Stimulated activated CD4-positive, alpha-beta T cell treated with anti-CD3 and anti-CD28 coated beads, Interleukin-15, amount 100 ng/mL, for 24 hours (primary cell): ENCODE measurements at regions not wholly inside any gene's neighbourhood (a gene's known extent, or its start where the extent isn't known, plus 50 kb on each side); places are given as distances from the start of the nearest gene placed in this dataset.
"Not testable (repeated sequence)": the region's sequence is repeated elsewhere in the genome, so short reads cannot be mapped to it uniquely, and the experiment has no call there.

ENCODE experiments used
- DNase-seq: peaks from one replicate; pipeline ENCODE4 v3.0.0-alpha.2; 2020

- no peak for DNase-seq
These were observed 386.0 kb downstream of the RPS24 start for GRCh38 chr10:78419481-78420265.

DNA sequence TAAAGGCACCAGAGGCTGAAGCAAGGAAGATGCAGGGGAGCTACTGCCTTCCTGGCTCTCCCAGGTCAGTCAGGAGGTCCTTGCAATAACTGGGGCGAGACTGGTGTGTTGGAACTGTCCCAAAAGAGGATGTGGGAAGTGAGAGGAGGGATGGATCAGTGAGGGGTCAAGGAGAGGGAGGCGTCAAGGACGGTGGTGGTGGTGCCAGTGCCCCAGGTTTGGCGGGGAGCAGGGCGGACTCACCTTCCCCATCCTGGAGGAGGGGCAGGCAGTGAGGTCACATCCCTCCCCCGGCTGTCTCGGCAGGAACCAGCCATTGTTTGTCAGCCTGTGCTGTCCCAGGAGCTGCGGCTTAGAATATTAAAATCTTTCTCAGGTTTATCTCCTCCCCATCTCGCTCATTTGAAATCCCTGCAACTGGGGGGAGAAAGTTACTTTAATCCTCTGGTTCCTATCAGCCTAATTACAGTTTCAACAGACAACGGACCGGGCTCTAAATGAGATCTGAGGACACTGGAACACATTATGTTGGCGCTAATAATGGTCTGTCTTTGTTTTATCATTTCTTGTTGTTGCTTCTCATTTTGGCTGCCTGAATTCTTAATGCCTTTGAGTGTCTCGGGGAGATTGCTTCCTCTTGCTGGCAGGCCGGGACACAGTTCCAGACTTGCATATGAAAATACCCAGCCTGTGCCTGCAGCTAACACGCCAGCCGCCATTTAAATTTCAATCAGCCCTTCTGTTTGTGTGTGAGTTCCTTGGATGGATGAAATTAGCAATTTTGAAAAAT, 387.5 kb downstream of the RPS24 start:
- no peak for DNase-seq

- not testable (repeated sequence) for DNase-seq
These were observed 390.4 kb downstream of the RPS24 start for GRCh38 chr10:78424050-78424449.

DNA sequence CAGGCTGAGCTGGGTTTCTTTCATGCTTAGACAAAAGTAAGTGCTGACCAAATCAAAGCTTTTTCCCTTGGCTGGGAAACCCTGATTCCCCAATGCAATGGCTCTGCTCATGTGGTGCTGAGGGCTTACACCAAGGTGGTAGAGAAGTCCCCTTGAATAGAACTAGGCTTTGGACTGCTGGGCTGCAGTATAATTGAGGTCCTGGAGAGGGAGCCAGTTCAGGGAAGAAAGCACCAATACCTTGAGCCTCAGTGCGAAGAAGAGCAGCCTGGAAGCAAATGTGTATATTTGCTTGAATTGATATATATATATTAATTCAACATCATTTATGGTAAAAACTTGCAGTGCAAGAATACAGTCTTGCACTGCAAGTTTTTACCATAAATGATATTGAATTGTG, 391.1 kb downstream of the RPS24 start:
- DNase-seq, result no peak

- no peak for DNase-seq
These were observed 392.5 kb downstream of the RPS24 start for GRCh38 chr10:78426181-78426580.

DNA sequence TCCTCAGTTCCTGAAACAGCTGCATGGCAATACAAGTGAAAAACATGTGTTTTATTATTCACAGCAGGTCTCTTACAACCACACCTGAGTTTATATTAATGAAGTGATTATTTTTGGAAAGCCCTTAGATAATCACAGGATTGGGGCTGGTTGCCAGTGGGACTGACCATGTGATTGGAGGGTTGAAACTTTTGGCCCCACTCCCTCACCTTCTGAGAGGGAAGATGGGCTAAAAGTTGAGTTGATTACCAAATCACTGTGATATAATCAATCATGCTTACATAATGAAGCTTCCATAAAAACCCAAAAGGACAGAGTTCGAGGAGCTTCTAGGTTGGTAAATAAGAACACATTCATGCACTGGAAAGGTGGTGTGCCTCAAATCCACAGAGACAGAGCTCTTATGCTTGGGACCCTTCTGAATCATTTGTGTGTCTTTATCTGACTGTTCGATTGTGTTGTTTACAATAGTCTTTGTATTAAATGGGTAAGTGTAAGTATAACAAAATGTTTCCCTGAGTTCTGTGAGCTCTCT, 393.9 kb downstream of the RPS24 start:
- DNase-seq, result no peak

DNA sequence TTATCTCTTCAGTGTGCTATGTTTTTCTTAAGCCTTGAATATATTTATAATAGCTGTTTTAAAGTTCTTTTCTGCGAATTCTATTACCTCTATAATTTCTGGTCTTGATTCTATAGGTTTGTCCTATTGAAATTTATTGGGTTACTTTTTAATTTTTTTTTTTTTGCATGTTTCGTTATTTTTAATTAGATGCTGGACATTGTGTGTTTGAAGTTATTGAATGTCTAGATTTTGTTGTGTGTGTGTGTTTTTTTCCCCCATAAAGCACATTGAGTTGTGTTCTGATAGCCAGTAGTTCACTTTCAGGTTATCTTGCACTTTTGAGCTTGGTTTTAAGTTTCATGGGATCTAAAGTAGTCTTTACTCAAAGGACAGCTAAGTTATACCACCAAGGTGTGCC, 394.9 kb downstream of the RPS24 start:
- DNase-seq, result no peak

DNA sequence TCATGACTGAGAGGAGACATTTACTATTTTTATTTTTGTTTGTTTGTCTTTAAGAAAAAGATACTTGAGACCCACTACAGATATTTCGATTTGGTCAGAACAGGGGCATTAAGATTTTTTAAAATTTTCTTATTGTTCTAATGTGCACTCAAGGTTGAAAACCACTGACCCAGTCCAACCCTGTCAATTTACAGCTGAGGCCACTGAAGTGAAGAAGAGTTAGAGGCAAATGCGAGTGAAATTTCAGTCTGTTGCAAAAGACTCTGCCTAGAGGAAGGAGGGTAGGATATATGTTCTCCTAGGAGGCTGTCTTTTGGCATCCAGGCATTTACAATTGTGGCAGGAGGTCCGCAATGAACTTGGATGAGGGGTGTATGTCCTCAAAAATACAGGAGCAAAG, 396.3 kb downstream of the RPS24 start:
- no peak for DNase-seq

DNA sequence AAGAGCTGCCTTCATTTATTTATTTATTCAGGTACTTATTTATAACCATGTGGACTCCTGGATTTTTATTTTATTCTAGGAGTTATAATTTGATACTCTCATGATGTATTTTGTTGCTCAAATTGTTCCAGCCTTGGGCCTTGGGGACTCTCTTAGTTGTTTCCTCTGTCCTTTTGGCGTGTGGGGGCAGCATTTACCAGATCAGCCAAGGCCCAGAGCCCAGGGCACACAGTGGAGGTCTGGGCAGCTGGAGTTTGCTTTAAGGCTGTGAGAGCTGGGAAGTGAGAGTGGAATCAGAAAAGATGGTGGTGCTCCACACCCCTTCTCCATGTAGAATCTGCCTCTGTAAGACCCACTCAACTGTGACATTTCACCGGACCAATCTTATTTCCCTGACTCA, 398.9 kb downstream of the RPS24 start:
- DNase-seq, result no peak

GRCh38 chr10:78433076-78433595, 399.5 kb downstream of the RPS24 start:
- DNase-seq, result no peak

DNA sequence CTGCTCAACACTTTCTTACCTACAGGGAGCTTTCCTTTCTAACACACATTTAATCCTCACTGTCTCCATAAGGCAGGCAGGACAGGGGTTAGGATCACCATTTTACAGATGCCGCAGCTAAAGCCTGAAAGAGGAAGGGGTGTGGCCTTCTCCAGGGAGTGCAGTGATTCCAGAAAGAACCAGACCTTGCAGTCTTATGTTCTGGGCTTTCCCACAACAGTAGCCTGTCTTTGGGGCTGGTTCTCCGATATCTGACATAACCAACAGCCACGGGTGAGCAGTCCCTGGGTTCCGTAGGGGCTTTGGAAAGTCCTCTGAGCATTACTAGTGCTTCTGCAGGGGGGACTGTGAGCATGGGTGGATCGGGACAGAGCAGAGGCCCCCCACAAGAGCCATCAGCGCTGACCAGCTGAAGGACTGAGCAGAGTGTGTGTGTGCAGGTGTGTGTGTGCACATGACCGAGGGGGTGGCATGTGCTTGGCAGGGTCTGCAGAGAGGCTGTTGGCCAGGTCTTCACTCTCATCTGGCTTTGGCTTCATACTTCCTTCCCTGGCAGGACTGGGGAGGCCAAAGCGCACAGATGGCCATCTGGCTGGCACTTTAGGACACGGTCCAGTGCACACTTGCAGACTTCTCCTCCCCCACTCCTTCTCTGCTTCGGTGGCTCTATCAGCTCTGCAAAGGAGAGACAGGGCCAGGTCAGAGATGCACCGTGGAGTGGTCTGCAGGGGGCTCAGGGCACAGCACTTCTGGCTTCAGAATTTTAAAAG, 400.3 kb downstream of the RPS24 start:
- no peak for DNase-seq

- DNase-seq, result no peak
These were observed 401.2 kb downstream of the RPS24 start for GRCh38 chr10:78434886-78435285.

DNA sequence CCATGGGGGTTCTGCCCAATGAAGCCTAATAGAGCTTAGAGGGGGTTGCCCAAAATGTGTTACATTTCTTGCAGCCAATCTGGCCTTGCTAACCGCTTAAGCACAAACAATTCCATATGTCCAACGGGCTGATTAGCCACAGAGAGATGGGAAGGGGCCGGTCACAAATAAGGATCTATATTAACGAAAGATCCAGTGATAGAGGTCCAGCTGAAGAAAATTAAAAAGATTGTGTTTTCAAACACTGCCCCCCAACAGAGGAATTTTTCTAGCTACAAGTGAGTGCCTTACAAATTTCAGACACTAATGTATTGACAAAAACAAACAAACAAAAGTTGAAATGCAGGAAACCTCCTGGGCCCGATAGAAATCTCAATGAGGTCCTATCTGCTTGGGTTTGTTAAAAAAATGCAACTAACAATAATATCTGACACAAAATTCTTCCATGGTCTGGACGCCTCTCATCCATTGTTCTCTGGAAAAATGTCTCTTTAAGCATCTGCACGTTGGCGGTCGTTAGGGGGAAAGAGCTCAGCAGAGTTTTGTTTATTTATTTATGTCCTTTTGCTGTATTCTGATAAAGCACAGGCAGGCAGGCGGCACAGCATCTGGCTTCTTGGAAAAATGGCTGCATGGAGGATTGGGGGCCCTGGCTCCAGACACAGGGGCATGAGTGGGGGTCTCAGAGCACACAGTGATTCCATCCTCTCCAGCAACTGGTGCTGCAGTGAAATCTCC, 402.0 kb downstream of the RPS24 start:
- DNase-seq, result no peak

DNA sequence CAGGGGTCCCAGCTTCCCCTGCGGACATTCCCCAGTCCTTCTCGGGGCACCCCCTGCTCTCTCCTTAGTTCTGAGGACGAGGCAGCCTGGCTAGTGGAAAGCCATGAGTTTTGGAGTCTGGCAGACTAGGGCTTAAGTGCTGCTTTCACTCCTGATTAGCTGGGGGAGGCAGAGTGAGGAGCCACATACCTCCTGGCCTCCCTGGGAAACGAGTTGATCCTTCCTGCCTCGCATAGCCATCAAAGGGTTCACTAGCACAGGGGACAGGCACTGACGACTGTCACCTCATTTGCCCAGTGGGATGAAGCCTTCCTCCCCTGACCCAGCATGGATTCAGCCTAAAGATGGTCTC, 402.5 kb downstream of the RPS24 start:
- no peak for DNase-seq

DNA sequence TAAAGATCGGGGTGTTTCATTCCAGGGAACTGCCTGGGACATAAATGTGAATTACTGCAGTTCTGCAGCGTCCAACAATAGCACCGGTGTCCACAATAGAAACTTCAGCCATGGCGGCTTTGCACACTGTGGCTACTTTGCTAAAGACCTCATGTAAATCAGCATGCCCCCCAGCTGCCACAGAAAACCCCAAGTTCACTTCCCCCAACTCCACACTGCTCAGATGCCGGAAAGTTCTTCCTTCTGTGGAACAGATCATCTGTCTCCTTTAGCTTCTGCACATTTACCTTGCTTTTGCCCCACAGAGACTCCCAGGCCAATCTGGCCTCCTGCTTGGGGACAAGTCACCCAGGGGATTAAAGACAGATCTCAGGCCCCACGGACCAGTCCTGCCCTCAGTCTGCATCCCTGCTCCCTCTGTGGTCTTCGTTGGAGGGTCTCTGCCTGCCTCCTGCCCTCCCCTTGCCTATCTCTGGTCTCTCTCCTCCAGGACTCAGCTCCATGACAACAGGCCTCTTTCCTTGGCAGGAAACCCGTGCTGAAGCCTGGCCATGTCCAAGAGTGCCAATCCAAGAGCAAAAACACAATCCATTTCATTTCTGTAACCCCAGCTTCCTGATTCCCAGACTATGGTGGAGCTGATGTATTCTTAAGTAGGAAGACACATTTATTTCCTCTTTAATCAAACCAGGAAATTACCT, 403.2 kb downstream of the RPS24 start:
- DNase-seq, result no peak

- no peak for DNase-seq
These were observed 403.7 kb downstream of the RPS24 start for GRCh38 chr10:78437407-78437768.

- DNase-seq, result peak; percentile 15
These were observed 404.6 kb downstream of the RPS24 start for GRCh38 chr10:78437998-78438906.

DNA sequence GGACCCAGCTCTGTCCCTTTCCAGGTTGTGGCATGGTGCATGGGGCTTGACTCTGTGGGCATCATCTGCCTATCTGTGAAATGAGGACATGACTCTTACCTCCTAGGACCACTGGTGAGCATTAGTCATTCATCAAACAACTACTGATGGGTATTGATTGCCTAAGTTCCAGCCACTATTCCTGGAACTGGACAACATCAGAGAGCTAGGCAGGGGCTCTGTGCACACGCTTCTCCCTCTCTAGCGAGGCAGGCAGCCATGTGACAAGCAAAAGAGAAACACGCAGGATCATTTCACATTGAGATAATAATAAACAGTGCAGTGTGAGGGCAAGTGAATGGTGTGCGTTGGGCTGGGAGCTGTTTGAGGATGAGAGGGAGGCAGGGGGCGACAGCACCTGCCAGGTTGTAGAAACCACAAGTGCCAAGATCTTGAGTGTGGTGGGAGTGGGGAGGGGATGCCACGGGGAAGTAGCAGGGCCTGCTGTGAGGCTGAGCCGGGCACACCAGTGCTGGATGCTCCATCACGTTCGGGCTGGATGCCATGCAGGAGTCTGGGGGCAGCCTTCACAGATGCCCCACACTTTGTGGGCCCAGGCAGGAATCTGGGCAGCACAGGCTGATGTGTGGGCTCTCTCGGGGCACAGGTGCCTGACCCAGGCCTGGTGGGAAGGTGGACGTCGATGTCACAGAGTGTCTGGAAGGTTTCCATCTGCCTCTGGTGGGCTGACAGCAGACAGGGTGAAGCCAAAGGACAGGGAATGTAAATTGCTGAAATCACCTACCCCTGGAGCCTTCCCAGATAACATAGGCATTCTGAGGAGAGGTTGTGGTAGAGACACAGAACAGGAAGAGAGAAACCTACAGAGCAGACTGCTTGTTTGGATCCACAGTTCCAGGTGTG, 405.5 kb downstream of the RPS24 start:
- no peak for DNase-seq

GRCh38 chr10:78441010-78441409, 407.3 kb downstream of the RPS24 start:
- DNase-seq, result no peak

GRCh38 chr10:78441694-78442093, 408.0 kb downstream of the RPS24 start:
- DNase-seq, result no peak
